ENCODE measurements at regions not wholly inside any gene's neighbourhood (a gene's known extent, or its start where the extent isn't known, plus 50 kb on each side); places are given as distances from the start of the nearest gene placed in this dataset.

DNA sequence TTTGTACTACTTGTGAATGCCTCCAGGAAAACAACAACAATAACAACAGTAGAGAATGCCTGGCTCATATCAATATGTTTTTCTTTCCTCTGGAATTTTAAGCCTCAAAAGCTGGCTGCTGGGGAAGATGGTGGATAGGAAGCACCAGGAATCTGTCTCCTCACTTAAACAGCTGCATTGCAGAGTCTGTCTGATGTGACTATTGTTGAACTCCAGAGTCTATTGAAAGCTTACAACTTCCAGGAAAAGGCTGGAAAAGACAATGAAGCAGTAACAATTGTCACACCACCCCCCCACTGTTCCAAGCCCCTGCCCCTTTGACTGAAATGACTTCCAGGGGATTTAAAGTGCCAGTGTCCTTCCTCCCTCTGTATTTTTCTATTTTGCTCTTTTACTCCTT is 309.7 kb downstream of the BMP4 start:
- no peak for TF ChIP-seq CTCF (conservative IDR thresholded peaks at IDR 0.05 in 1 of 2, IDR thresholded peaks at IDR 0.05 in 1 of 2; ENCODE audit: low read depth in 1 of 2, low read length in 2 of 2)
- no peak for TF ChIP-seq EZH2 (IDR thresholded peaks at IDR 0.05; ENCODE audit: low read length, missing control alignments)

Data from fibroblast of lung (primary cell).